ENCODE measurements at regions not wholly inside any gene's neighbourhood (a gene's known extent, or its start where the extent isn't known, plus 50 kb on each side); places are given as distances from the start of the nearest gene placed in this dataset.

GRCh38 chr19:5268801-5269200 lies 71.8 kb downstream of the PTPRS start:
- no peak for TF ChIP-seq ZFX (IDR thresholded peaks at IDR 0.05)
- TF ChIP-seq CTCF (conservative IDR thresholded peaks at IDR 0.05) = no peak
- peak overlapping the region; percentile 79 for H3K27ac ChIP-seq

- H3K27ac ChIP-seq = no peak overlapping the region
- TF ChIP-seq CTCF (conservative IDR thresholded peaks at IDR 0.05) = no peak
Observed at GRCh38 chr19:5265260-5265659, 75.4 kb downstream of the PTPRS start.

- no peak for TF ChIP-seq ZFX (IDR thresholded peaks at IDR 0.05)
- no peak for TF ChIP-seq CTCF (conservative IDR thresholded peaks at IDR 0.05)
- no peak overlapping the region for H3K27ac ChIP-seq
Observed at GRCh38 chr19:5264453-5264852, 76.2 kb downstream of the PTPRS start.

- no peak overlapping the region for H3K27ac ChIP-seq
- no peak for TF ChIP-seq ZFX (IDR thresholded peaks at IDR 0.05)
- TF ChIP-seq CTCF (conservative IDR thresholded peaks at IDR 0.05) = no peak
Observed at GRCh38 chr19:5263615-5264014, 77.0 kb downstream of the PTPRS start.

GRCh38 chr19:5262721-5263120 lies 77.9 kb downstream of the PTPRS start:
- TF ChIP-seq CTCF (conservative IDR thresholded peaks at IDR 0.05) = no peak
- TF ChIP-seq ZFX (IDR thresholded peaks at IDR 0.05) = no peak
- peak overlapping the region; percentile 73; the same call in 1 of the 2 replicates for H3K27ac ChIP-seq

- H3K27ac ChIP-seq = peak overlapping the region; percentile 73
- TF ChIP-seq CTCF (conservative IDR thresholded peaks at IDR 0.05) (no peak), ZFX (IDR thresholded peaks at IDR 0.05) (no peak)
Observed at GRCh38 chr19:5261156-5261890, 79.3 kb downstream of the PTPRS start.

- peak overlapping the region; percentile 73 for H3K27ac ChIP-seq
- TF ChIP-seq ZFX (IDR thresholded peaks at IDR 0.05) (no peak), CTCF (conservative IDR thresholded peaks at IDR 0.05) (no peak)
Observed at GRCh38 chr19:5260381-5260967, 80.1 kb downstream of the PTPRS start.

All from C4-2B (cell line).